ENCODE measurements at regions not wholly inside any gene's neighbourhood (a gene's known extent, or its start where the extent isn't known, plus 50 kb on each side); places are given as distances from the start of the nearest gene placed in this dataset.

DNA sequence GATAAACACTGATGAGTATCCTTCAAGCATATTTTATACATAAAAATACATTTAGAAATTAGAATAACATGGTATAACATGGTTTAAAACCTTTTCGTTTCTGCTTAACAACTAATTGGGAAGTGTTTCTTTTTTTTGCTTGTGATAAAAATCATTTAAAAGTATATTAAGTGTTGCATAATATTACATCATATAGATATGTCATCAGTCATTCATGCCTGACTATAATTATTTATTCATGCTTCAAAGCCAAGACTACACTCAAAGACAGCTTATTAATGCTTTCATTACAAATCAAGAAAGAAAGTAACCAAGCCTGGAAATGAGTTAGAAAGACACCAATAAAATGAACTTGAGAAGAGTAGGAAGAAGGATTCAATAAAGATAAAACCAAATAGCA lies 136.6 kb upstream of the TP63 start:
- no peak for DNase-seq (ENCODE audit: low read depth)
- TF ChIP-seq CTCF (conservative IDR thresholded peaks at IDR 0.05; ENCODE audit: control insufficient read depth, insufficient read depth, low read depth, low read length) = no peak
- no peak overlapping the region for H3K4me3 ChIP-seq (ENCODE audit: control insufficient read depth, low read depth, low read length)

DNA sequence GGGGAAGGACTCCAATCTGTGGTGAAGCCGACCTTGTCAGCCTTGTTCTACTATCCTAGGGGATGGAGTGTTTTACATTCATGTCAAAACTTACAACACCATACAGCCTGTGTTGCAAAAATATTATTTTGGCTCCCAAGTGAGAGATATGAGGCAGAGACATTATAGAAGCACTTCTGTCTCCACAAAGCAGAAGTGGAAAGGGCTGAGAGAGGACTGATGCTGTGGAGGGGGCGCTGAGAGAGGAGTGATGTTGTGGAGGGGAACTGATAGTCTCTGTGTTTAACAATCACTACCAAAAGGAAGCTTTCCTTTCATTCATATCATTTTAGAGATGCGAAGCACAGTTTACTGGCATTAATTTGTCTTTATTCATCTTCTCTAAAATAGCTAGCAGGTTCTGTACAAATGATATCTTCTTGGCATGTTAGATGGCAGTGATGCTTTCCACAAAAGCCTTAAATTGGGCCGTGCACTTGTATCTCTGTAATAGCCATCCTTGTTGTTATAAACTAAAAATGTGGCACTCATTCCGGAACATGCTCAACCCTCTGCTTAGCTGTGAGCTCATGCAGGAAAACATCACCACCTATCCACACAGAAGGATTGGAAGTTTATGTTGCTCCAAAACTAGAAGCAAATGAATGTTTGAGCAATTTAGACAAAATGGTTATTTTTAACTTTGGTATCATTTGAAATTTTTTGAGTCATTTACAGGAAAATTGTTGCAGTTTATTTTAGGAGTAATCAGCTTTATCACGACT lies 134.6 kb upstream of the TP63 start:
- H3K4me3 ChIP-seq (ENCODE audit: control insufficient read depth, low read depth, low read length) = no peak overlapping the region
- DNase-seq (ENCODE audit: low read depth) = no peak
- TF ChIP-seq CTCF (conservative IDR thresholded peaks at IDR 0.05; ENCODE audit: control insufficient read depth, insufficient read depth, low read depth, low read length) = no peak

GRCh38 chr3:189498995-189499704 lies 132.0 kb upstream of the TP63 start:
- no peak for DNase-seq (ENCODE audit: low read depth)
- no peak for TF ChIP-seq CTCF (conservative IDR thresholded peaks at IDR 0.05; ENCODE audit: control insufficient read depth, insufficient read depth, low read depth, low read length)
- H3K4me3 ChIP-seq (ENCODE audit: control insufficient read depth, low read depth, low read length) = no peak overlapping the region

GRCh38 chr3:189500299-189500698 lies 130.9 kb upstream of the TP63 start:
- TF ChIP-seq CTCF (conservative IDR thresholded peaks at IDR 0.05; ENCODE audit: control insufficient read depth, insufficient read depth, low read depth, low read length) = no peak
- no peak overlapping the region for H3K4me3 ChIP-seq (ENCODE audit: control insufficient read depth, low read depth, low read length)
- no peak for DNase-seq (ENCODE audit: low read depth)

DNA sequence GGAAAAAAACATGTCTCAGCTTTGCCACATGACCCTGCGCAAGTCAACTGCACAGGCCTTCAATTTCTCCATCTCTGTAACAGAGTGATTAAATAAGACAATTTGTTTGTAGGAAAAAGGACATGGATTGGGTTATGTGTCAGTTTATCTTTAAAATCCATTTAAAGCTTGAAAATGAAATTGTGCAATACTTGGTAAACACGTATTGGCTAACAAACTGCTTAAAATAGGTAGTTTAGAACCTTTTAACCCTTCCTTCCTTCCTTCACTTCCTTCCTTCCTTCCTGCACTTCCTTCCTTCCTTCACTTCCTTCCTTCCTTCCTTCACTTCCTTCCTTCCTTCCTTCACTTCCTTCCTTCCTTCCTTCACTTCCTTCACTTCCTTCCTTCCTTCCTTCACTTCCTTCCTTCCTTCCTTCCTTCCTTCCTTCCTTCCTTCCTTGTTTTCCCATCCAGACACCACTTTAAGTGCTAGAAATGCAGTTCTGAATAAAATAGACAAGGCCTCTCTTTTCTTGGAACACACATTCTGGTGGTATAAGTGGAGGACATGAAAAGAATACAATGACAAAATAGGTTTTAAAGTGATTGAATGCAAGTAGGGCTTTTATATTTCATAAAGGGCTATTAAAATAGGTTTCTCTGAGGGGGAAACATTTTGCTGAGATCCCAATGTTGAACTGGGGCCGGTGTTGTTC lies 130.2 kb upstream of the TP63 start:
- DNase-seq (ENCODE audit: low read depth) = no peak
- no peak overlapping the region for H3K4me3 ChIP-seq (ENCODE audit: control insufficient read depth, low read depth, low read length)
- TF ChIP-seq CTCF (conservative IDR thresholded peaks at IDR 0.05; ENCODE audit: control insufficient read depth, insufficient read depth, low read depth, low read length) = no peak

GRCh38 chr3:189502256-189502655 lies 128.9 kb upstream of the TP63 start:
- H3K4me3 ChIP-seq (ENCODE audit: control insufficient read depth, low read depth, low read length) = no peak overlapping the region
- no peak for DNase-seq (ENCODE audit: low read depth)
- TF ChIP-seq CTCF (conservative IDR thresholded peaks at IDR 0.05; ENCODE audit: control insufficient read depth, insufficient read depth, low read depth, low read length) = no peak
